ENCODE measurements at regions not wholly inside any gene's neighbourhood (a gene's known extent, or its start where the extent isn't known, plus 50 kb on each side); places are given as distances from the start of the nearest gene placed in this dataset.
"Not testable (repeated sequence)": the region's sequence is repeated elsewhere in the genome, so short reads cannot be mapped to it uniquely, and the experiment has no call there.

DNA sequence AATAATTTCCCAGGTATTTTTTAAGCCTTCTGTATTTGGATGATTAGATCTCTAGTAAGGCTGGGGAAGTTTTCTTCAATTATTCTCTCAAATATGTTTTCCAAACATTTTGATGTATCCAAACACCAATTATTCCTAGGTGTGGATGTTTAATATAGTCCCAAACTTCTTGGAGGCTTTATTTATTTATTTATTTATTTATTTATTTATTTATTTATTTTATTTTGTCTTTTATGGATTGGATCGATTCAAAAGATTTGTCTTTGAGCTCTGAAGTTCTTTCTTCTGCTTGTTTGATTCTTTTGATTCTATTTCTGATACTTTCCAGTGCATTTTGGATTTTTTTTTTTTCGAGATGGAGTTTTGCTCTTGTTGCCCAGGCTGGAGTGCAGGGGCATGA, 2267.9 kb upstream of the RAG2 start:
- DNase-seq, result no peak

DNA sequence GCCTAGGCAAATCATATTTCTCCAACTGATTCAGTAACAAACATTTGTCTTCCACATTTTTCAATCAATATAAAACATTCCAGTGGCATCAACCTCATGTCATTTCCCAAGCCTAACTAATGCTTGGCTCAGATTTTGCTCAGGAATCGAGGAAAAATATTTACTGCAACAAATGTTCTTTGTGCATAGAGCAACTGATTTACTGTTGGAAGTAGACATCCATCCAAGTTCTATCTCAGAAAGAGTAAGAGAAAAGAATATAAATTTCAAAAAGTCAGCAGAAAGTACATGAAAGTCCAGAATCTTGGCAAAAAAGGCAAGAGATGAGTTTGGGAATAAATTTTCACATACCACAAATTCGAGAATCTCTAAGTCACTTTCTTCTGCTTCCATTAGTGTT, 2245.0 kb upstream of the RAG2 start:
- DNase-seq, result no peak

- peak; percentile 68 for DNase-seq
Observed at GRCh38 chr11:38839071-38839470, 2241.0 kb upstream of the RAG2 start.

- DNase-seq, result peak; percentile 38
Observed at GRCh38 chr11:38835966-38836365, 2237.9 kb upstream of the RAG2 start.

GRCh38 chr11:38824573-38824972, 2226.5 kb upstream of the RAG2 start:
- no peak for DNase-seq

GRCh38 chr11:38821786-38822185, 2223.8 kb upstream of the RAG2 start:
- DNase-seq, result not testable (repeated sequence)

DNA sequence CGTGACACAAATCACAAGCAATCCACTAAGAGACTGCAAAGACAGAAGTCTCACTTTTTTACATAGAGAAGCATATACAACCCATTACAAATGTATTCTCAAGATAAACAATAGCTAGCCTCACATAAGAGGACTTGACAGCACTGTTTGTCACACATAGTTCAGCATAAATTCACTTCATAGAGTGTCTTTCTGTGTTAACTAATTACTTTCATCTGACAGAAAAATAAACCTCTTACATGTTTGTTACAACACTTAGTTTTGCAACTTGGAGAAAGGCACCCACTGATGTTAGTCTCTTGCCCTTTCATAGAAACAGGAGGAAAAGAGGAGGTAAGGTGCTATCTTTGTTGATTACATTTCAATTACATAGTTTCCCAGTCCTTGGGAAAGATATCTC, 2221.9 kb upstream of the RAG2 start:
- DNase-seq, result no peak

DNA sequence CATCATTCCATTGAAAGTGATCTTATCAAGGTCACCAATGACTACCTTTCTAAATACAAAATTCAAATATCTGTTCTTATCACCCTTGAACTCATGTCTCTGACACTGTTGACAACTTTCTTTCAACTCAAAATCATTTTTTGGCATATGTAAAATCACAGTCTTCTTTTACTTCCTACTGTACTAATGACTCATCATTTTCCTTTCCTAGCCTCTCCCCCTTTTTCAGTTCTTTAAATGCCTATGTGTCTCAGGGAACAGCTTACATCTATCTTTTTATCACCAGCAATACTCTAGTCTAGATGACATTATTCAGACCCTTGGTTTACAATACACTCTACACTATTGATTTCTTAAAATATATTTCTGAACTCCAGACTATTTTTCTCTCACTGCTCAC, 2220.7 kb upstream of the RAG2 start:
- no peak for DNase-seq

DNA sequence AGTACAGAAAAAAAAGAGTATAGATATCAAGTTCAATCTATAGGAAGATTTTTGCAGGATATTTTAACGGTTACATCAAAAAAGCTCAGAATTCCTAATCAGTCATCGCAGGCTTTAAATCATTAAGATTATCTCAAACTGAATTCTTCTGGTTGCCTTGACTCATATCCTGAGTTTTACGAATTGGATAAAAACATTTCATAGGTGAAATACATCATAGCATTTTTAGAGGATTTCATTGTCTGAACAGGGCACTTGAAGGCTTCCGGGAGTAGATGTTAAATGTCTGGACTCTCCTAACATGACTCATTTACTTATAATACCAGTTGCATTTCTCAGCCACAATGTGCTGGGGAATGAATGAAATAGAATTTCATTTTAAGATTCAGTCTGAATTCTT, 2216.6 kb upstream of the RAG2 start:
- no peak for DNase-seq

DNA sequence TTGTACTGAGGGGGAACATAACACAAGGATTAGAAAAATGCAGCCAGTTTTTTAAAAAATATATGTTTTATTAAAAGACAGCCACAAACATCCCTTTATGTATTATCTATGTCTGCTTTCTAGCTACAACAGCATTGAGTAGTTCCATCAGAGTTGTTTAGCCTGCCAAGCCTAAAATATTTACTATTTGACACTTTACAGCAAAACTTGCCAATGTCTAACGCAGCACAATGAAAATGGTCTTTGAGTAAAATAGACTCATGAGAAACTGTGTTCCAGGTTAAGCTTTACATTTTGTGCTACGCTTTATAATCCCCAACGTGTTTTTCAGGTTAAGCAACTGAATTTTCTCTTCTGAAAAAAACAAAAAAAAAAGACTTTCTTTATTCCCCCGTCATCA, 2211.5 kb upstream of the RAG2 start:
- no peak for DNase-seq

DNA sequence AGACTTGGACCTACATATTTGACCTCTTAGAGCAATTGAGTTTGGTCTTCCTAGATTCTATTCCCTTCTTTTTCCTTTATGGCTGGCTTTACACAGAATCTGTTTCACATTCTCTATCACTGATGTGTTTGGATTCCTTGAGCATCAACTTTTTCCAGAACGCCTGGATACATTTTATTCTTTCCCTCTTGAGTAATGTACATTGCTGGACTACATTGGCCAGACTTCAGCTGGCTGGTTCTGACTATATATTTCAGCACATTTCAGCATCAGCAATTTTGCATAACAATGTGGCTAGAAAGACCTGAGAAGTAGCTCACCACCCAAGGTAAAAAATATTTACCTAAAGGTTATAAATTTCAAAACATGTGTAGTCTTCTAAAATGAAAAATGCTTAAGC, 2198.2 kb upstream of the RAG2 start:
- DNase-seq, result no peak

DNA sequence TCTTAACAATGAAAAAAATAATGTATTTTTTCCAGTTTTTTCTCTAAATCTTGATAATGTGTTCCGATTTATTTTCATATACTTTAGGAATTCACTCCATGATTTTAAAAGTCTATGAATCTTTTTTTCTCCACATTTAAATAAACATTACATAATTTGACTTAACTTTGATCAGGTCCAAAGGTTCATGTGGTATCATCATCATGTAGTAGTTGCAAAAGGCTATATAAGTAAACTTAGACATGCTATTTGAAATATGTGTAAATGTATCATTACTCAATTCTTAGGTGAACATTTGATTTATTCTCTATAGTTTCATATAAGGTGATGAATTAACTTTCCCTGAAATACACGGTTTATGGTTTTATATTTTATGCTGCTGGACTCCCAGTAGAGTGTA, 2197.0 kb upstream of the RAG2 start:
- no peak for DNase-seq

DNA sequence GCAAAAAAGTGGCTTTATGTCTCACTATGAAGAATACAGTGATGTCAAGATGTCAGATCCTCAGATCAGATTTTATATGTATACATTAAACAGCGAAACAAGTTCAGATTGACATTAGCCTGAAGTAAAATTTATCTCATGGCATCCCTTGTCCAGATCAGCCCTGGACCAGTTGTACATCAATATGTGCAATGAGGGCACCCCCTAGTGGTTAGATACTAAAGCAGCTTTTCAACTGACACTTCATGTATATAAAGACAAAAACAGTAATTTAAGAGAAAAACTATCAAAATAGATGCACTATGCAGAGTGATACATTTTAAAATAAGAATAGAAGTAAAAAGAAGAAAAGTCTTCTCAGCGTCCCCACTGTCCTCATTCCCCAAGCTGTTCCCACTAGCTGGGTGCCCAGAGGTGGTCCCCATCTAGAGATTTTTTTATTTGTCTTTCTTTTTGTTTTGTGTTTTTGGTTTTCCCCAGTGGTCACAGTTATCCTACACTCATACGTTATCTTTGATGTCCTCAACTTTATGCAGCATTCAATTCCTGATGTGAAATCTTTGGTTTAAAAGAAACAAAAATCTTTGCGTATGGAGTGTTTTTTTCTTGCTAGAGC, 2193.4 kb upstream of the RAG2 start:
- peak; percentile 69 for DNase-seq

- DNase-seq, result peak; percentile 44
Observed at GRCh38 chr11:38788561-38788960, 2190.5 kb upstream of the RAG2 start.

- DNase-seq, result no peak
Observed at GRCh38 chr11:38784164-38784563, 2186.1 kb upstream of the RAG2 start.

- no peak for DNase-seq
Observed at GRCh38 chr11:38766796-38767195, 2168.8 kb upstream of the RAG2 start.

- no peak for DNase-seq
Observed at GRCh38 chr11:38759394-38759793, 2161.4 kb upstream of the RAG2 start.

DNA sequence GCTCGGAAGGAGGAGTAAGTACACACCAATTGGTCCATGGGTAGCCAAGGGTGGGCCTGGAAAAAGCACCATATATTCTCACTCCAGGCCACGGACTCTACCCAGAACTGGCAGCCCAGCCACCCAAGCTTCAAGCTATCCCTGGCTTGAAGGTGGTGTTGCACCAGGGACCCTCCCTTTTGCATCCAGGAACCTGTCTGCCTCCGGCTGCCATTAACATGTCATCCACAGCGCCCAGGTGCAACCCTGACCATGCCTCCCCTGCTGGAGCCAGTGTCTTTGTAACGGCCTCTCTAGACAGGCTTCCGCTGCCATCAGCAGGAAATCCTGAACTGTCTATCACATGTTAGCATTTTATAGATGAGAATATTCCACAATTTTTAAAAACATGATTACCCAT, 2158.5 kb upstream of the RAG2 start:
- DNase-seq, result no peak

DNA sequence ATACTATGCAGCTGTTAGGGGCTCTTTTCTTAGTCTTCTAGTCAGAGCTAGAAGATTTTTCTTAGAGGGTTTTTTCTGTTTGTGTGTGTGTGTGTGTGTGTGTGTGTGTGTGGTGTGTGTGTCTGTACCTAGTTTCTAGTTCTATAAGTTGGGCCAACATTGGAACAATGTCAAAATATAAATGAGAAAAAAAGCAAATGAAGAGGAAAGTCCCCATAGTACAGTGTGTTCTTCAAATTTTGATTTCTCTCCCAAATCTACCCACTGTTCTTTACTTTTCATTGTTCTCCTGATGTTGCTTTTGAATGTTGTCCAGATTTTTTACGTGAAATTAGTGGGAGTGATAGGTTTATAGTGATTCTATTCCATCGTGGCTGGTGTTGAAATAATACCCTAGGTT, 2153.4 kb upstream of the RAG2 start:
- no peak for DNase-seq

DNA sequence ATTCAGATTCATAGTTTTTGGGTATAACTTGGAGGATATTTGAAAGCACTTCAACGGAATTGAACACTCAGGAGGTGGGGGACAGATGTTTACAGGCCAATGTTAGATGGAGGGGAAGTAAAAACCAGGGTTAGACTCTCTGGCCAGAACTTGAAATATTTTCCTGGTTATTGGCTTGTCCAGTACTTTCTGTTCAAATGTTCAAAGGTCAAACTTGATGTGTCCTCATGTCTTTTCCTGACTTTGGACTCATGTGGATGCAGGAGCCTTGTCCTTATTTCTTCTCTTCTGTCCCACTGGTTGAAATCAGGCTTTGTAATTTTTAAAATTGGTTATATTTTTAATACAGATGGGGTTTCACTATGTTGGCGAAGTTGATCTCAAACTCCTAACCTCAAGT, 2148.5 kb upstream of the RAG2 start:
- not testable (repeated sequence) for DNase-seq

DNA sequence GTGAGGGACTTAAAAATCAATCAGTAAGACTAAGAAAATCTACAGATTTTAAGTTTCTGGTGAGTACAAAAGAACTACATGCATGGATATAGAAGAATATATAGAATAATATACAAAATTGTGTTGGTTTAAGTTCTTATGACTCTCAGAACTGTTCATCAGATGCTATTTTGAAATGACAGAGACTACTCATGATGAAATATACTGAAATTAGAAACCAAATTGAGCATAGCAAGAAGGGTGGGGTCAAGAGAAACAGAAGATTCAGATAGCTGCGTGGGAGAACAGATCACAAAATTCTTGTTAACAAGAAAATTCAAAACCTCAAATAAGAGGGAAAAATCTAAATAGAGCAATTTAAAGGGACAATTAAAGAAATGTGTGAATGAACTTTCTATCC, 2125.3 kb upstream of the RAG2 start:
- no peak for DNase-seq

DNA sequence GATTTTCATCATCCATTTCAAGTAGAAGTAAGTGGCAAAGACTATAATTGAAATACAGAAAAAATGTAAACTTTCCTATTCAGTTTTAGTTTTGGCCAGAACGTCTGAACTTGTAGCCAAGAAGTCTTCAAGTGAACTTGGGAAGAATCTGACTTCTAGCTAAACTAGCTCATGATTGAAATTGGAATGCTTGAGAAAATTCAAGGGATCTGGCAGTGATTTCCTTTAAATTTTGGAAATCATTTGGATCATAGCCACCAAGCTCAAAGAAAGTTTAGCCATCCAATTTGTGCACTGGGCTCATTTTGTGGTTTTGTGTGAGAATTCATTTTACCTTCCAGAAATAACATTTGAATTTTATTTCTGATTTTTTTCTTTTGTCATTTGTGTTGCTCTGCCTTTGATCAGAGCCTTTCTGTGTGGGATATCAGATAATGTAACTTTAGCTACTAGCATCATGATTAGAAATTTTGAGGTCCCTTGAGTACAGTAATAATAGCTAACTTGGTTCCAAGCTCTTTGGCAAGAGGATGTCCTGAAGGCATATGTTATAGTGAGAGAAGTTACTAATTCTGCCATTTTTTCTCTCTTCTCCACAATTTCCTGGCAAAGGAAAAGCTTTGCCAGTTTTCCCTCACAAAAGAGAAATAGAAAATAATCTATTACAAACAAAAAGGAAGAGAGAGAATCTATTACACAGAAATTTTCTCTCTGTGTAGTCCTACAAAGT, 2123.7 kb upstream of the RAG2 start:
- DNase-seq, result peak; percentile 93

DNA sequence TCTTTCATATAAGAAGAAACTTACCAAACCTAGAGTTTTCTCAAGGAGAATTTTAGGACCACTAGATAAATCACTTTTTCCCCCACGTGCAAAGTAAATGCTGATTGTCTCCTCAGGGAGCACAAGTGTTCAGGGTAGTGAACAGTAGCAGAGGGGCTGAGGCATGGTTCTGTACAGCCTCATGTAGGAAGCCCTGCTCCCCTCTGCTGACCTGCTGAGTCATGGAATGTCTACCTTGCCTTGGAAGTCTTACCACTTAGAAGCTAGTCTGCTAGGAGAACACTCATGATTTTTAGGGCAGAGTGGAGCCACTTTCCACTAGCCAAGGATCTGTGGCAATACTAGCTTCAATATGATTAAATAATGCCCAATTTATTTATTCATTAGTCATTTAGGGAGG, 2120.6 kb upstream of the RAG2 start:
- DNase-seq, result no peak

GRCh38 chr11:38718049-38718448, 2120.0 kb upstream of the RAG2 start:
- DNase-seq, result no peak

DNA sequence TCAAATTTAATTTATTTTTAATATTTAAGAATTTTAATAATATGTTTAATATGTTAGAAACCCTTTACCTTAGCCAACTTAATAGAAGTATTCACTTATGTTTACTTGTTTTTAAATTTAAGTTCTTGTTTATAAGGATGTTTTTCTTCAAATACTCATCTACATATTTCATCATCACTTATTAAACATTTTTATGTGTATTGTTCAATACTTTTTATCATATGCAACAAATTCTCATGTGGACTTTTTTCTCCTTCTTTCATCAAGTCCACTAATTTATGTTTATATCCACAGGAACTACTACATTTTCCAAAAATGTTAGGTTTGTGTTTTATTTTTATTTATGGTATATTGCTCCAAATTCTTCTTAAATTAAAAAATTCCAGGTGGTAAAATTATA, 2113.1 kb upstream of the RAG2 start:
- DNase-seq, result no peak

Data from NCI-H446 treated with DMSO at 0.1 percent for 48 hours (cell line).